HG03378 (cell line): ENCODE measurements at regions not wholly inside any gene's neighbourhood (a gene's known extent, or its start where the extent isn't known, plus 50 kb on each side); places are given as distances from the start of the nearest gene placed in this dataset.
A peak's percentile ranks its signal among the peaks of the same experiment; 100 is the strongest.

Source experiments
- ATAC-seq: cut with Tn5 transposase; IDR thresholded peaks from one replicate; pipeline ENCODE4 v1.9.1; 2021; ENCODE audit warnings: mild to moderate bottlenecking, moderate library complexity; ENCODE audit not compliant: unreplicated experiment

GRCh38 chr10:113285305-113285704, 267.5 kb upstream of the HABP2 start:
- no peak for ATAC-seq

DNA sequence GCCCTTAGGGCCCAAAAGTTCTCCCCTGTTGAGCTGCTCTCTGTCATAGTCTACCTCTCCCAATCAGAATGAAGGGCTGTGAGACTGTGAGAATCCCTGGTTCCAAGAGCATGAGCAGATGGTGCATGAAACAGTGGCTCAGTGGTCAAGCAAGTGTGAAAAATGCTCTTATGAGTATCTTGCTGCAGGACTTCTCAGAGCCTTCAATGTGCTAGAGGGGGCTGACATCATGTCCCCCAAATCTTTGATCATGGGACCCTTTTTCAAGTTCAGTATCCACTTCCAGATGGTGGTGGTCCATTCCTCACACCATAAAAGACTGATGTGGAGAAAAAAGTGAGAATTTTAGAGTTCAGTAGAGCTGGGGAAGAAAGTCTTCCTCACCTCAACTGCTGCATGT, 265.3 kb upstream of the HABP2 start:
- ATAC-seq, result no peak

DNA sequence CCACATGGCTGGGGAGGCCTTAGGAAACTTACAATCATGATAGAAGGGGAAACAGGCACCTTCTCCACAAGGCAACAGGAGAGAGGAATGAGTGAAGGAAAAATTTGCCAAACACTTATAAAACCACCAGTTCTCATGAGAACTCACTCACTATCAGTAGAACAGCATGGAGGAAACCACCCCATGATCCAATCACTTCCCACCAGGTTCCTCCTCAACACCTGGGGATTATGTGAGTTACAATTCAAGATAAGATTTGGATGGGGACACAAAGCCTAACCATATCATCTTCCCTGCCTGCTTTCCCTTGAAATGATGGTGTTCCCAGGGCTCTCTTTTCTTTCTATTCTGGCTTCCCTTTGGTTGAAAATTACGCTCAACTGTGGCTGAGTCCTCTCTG, 262.7 kb upstream of the HABP2 start:
- ATAC-seq, result no peak

DNA sequence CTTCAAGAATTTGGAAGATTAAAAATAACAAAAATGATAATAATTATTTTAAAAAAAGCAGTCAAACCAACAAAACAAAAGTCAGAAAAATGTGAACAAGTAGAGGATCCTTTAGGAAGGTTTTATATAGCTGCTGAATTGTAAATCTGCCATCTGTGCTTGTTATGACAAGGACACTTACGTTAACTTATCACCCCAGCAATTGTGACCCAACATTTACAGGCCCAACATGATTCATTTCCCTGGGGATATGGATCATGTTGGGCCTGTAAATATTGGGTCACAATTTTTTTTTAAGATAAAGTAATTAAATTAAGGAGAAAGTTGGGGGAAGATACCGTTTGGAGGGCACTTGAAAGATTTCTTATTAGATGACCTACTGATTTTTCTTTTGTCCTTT, 261.4 kb upstream of the HABP2 start:
- ATAC-seq, result no peak

DNA sequence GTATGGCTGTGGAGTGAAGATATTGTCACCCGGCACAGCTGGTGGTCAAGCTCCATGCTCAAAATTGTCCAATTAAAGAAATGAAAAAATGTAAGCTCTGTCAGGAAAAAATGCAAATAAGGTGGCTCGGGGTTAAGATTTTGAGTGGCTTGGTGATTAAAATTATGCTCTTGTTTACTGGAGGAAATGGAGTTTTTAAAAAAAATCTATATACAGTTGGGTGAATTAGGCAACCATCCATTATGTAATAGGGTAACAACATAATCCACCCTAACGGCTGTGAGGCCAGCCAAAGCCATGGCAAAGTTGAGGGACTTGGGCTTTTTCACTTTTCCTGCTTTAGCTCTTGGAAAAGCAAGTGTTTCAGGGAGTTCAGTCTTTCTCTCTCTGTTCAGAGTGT, 260.8 kb upstream of the HABP2 start:
- no peak for ATAC-seq

- ATAC-seq, result no peak
Measured at GRCh38 chr10:113292743-113293142, 260.1 kb upstream of the HABP2 start.

GRCh38 chr10:113293167-113293566, 259.7 kb upstream of the HABP2 start:
- ATAC-seq, result no peak

DNA sequence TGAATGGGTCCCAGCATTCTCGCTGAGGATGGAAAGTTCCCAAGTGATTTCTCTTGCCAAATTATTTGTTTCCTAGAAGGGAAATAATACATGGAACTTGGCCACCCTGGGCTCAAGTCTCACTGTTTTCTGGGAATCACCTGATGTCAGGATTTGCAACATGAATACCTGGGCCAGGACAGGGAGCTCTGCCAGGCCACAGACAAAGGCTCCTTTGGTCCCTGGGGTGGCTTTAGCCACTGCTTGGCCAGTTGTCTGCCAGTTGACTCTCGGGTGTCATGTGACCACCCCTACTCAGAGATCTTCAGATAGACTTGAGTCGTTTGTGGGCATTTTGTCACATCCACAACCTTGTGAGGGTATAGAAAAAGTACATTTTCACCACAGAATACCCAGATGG, 258.0 kb upstream of the HABP2 start:
- ATAC-seq, result no peak

DNA sequence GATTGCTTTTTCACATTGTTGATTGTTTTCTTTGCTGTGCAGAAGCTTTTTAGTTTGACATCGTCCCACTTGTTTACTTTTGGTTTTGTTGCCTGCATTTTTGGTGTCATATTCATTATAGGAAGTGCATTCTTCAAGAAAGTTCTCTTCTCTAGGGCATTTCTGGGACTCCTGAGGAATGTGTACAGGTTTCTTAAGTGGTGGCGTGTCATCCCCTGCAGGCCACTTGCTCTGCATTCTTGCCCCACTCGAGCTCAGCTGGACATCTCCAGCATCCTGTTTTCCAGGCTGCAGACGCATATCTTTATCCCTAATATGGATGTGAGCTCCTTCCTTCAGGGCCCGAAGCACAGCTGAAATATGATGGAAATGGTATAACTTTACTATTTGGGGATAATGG, 255.6 kb upstream of the HABP2 start:
- no peak for ATAC-seq

GRCh38 chr10:113298616-113299015, 254.2 kb upstream of the HABP2 start:
- no peak for ATAC-seq

DNA sequence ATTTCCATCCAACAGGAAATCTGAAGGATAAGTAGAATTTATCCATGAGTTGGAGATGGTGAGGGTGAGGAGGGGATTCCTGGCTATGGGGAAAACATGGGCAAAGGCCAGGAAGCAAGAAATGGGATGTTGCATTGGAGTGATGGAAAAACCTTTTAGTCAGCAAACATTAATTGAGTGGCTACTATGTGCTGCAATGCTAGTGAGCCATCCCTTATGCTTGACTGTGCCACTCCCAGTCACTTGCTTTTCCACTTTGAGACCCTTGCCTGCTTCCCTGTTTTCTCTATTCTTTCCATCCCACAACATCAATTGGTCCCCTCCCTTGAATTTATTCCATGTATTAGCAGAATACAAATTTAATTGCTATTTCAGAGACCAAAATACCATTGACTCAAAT, 252.7 kb upstream of the HABP2 start:
- no peak for ATAC-seq

DNA sequence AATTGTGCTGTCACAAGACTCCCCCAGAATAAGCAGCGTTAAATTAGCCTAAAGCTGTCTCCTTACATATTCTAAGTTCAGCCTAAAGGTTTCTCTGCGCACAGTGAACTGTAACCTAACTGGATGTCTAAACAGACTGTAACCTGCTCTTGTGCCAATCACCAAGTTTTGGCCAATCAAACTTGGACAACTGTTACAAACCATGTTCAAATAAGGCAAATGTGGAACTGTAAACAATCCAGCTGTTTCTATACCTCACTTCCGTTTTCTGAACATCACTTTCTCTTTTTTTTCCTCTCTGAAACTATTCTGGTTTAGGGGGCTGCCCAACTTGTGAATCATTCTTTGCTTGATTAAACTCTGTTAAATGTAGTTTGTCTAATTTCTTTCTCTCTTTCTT, 252.2 kb upstream of the HABP2 start:
- peak; percentile 75 for ATAC-seq

DNA sequence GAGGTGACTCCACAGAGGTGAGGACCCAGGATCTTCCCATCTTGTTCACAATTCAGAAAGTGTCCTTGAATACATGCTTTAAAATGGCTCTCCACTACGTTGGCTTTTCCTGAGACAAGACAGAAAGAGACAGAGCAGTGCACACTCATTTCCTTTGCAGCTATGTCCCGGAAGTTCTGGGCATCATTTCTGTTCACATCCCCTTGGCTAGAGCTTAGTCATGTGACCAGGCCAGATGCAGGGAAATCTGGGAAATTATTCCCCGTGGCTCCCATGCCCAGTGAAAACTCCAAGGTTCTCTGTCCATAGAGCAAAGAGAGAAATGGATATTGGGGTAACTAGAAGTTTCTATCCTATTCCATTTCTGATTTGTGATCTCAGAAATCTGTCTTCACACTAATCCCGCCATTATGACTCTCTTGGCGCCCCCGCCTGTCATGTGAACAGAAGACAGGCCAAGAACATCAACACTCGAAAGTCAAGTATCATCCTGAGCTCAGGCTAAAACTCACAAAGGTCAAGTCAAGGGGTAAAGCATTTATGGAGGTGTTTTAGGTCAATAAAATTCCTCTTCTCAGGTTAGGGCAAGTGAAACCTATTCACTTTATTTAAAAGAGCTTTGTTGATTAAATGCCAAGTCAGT, 251.4 kb upstream of the HABP2 start:
- ATAC-seq, result no peak

- ATAC-seq, result no peak
Measured at GRCh38 chr10:113302062-113302461, 250.8 kb upstream of the HABP2 start.

- no peak for ATAC-seq
Measured at GRCh38 chr10:113303544-113304146, 249.2 kb upstream of the HABP2 start.

GRCh38 chr10:113304726-113305125, 248.1 kb upstream of the HABP2 start:
- ATAC-seq, result no peak

- ATAC-seq, result no peak
Measured at GRCh38 chr10:113305871-113306270, 247.0 kb upstream of the HABP2 start.

DNA sequence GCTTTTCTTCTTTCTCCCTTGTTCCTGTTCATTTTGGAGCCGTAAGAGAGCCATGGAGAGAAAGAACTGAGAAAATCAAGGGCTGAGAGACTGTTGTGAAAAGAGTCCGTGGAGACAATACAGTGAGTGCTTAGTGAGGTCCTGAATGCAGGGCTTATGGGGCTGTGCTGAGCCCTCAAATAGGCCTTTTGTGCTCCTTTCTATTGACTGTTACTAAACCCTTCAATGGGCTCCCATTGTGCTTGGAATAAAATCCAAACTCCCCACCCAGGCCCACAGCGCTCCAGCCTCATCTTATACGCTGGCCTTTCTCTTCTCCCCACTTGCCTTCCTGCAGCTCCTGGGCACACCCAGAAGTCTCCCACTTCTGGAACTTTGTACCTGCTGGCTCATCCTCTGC, 243.1 kb upstream of the HABP2 start:
- ATAC-seq, result no peak

GRCh38 chr10:113310347-113310746, 242.5 kb upstream of the HABP2 start:
- ATAC-seq, result no peak

- no peak for ATAC-seq
Measured at GRCh38 chr10:113313048-113313602, 239.7 kb upstream of the HABP2 start.

DNA sequence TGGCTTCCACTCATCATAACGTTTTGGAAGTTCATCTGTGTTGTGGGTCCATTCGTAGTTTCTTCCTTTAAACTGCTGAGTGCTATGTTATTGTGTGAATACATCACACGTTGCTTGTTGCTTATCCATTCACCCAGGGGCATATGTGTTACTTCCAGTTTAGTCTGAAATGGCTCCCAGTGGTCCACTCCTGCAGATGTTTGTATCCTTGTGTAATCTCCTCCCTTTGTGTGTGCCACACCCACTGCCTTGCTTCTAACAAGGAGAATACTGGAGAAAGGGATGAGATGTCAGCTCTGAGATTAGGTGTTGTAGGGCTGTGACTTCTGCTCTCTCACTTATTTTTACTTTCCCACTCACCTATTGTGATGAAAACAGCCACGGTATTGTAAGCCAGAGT, 239.1 kb upstream of the HABP2 start:
- no peak for ATAC-seq

- no peak for ATAC-seq
Measured at GRCh38 chr10:113316506-113316905, 236.3 kb upstream of the HABP2 start.

GRCh38 chr10:113317489-113317888, 235.4 kb upstream of the HABP2 start:
- no peak for ATAC-seq
